ENCODE measurements at regions not wholly inside any gene's neighbourhood (a gene's known extent, or its start where the extent isn't known, plus 50 kb on each side); places are given as distances from the start of the nearest gene placed in this dataset.

DNA sequence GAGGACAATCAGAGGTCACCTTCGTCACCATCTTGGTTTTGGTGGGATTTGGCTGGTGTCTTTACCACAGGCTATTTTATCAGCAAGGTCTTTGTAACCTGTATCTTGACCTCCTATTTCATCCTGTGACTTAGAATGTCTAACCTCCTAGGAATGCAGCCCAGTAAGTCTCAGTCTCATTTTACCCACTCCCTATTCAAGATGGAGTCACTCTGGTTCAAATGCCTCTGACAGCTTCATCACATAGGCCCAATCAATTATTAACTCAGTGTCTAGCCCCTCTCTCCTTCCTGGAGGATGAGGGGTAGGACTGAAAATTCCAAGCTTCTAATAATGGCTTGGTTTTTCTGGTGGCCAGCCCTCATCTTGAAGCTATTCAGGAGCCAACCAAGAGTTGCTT is 111.4 kb upstream of the NAP1L1 start (continued):
- no peak for TF ChIP-seq ZFP36 (IDR thresholded peaks at IDR 0.05; ENCODE audit: borderline replicate concordance, low read depth, low read length, partially characterized antibody)

DNA sequence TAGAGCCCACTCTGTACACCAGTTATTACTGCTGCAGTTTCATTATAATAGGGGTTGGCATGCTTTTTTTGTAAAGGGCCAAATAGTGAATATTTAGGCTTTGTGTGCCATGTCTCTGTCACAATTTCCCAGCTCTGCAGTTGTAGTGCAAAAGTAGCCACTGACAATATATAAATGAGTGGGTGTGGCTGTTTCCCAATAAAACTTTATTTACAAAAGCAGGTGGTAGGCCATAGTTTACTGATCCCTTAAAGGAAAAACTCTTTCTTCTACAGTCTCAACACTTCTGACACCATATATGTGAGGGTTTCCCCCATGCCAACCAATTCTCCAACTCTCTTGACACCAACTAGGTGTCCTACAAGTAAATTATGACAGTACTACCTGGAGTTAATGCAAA is 110.2 kb upstream of the NAP1L1 start:
- H2AFZ ChIP-seq (ENCODE audit: low read length), result no peak overlapping the region
- peaks cover 25% of the 10 kb centered on the region for H3K9me3 ChIP-seq (ENCODE audit: low read length)
- no peaks in the 10 kb centered on the region for H3K79me2 ChIP-seq (ENCODE audit: insufficient read depth, low read length)
- in situ Hi-C loops (cut with HindIII; ENCODE audit: extremely low pct_ligation_motif_present, low pct_unique_long_range_greater_than_20kb), result no loop called here
- intact Hi-C loops (cut with micrococcal nuclease; ENCODE audit: unreplicated experiment), result no loop called here
- no peaks in the 10 kb centered on the region for H4K20me1 ChIP-seq (ENCODE audit: insufficient read depth, low read length)
- no peaks in the 10 kb centered on the region for H3K36me3 ChIP-seq (replicated peaks in 1 of 2; ENCODE audit: control insufficient read depth in 1 of 2, insufficient read depth in 2 of 2, low read length in 2 of 2)
- ATAC-seq, result no peak
- POLR2A ChIA-PET, result no interaction called here
- H3K9ac ChIP-seq (ENCODE audit: insufficient read depth, low read depth, low read length), result no peak overlapping the region
- H3K4me3 ChIP-seq (replicated peaks in 1 of 3; ENCODE audit: insufficient read depth in 1 of 3, low read depth in 2 of 3, low read length in 3 of 3), result no peak overlapping the region
- no peak overlapping the region for H3K4me2 ChIP-seq (ENCODE audit: low read depth, low read length)
- CTCF ChIA-PET (ENCODE audit: low intra/inter-chr PET ratio, low total read pairs), result no interaction called here
- no peaks in the 10 kb centered on the region; a peak in 1 of 5 replicates for H3K27me3 ChIP-seq (ENCODE audit: control insufficient read depth in 1 of 2, insufficient read depth in 2 of 2, low read length in 2 of 2)
- no peaks in the 10 kb centered on the region for H3K4me1 ChIP-seq (ENCODE audit: insufficient read depth, low read length)
- no TSS peak for BruUV-seq (replicated peaks)
- H3K27ac ChIP-seq (ENCODE audit: extremely low read length, insufficient read depth, low read length), result no peak overlapping the region
- no peak for DNase-seq (ENCODE audit: low spot score)
- no peak for FAIRE-seq
- TF ChIP-seq HDAC1 (CRISPR knock-in tag; IDR thresholded peaks at IDR 0.05), result no peak
- no peak for TF ChIP-seq ZNF720 (CRISPR knock-in tag; IDR thresholded peaks at IDR 0.05)
- TF ChIP-seq, protein P1, sequence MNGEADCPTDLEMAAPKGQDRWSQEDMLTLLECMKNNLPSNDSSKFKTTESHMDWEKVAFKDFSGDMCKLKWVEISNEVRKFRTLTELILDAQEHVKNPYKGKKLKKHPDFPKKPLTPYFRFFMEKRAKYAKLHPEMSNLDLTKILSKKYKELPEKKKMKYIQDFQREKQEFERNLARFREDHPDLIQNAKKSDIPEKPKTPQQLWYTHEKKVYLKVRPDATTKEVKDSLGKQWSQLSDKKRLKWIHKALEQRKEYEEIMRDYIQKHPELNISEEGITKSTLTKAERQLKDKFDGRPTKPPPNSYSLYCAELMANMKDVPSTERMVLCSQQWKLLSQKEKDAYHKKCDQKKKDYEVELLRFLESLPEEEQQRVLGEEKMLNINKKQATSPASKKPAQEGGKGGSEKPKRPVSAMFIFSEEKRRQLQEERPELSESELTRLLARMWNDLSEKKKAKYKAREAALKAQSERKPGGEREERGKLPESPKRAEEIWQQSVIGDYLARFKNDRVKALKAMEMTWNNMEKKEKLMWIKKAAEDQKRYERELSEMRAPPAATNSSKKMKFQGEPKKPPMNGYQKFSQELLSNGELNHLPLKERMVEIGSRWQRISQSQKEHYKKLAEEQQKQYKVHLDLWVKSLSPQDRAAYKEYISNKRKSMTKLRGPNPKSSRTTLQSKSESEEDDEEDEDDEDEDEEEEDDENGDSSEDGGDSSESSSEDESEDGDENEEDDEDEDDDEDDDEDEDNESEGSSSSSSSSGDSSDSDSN (CRISPR knock-in tag; IDR thresholded peaks at IDR 0.05), result no peak
- no peak for TF ChIP-seq ZNF274 (CRISPR knock-in tag; IDR thresholded peaks at IDR 0.05)
- TF ChIP-seq ZSCAN22 (CRISPR knock-in tag; IDR thresholded peaks at IDR 0.05), result no peak
- no peak for TF ChIP-seq MEIS2 (CRISPR knock-in tag; IDR thresholded peaks at IDR 0.05)
- no peak for TF ChIP-seq ZNF577 (CRISPR knock-in tag; IDR thresholded peaks at IDR 0.05; ENCODE audit: borderline replicate concordance, low read depth)
- no peak for TF ChIP-seq ZNF296 (CRISPR knock-in tag; conservative IDR thresholded peaks at IDR 0.05)
- TF ChIP-seq, protein P2, sequence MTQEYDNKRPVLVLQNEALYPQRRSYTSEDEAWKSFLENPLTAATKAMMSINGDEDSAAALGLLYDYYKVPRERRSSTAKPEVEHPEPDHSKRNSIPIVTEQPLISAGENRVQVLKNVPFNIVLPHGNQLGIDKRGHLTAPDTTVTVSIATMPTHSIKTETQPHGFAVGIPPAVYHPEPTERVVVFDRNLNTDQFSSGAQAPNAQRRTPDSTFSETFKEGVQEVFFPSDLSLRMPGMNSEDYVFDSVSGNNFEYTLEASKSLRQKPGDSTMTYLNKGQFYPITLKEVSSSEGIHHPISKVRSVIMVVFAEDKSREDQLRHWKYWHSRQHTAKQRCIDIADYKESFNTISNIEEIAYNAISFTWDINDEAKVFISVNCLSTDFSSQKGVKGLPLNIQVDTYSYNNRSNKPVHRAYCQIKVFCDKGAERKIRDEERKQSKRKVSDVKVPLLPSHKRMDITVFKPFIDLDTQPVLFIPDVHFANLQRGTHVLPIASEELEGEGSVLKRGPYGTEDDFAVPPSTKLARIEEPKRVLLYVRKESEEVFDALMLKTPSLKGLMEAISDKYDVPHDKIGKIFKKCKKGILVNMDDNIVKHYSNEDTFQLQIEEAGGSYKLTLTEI (CRISPR knock-in tag; conservative IDR thresholded peaks at IDR 0.05), result no peak
- no peak for TF ChIP-seq NFE2L2 (IDR thresholded peaks at IDR 0.05; ENCODE audit: low read length)
- no peak for TF ChIP-seq HHEX (CRISPR knock-in tag; IDR thresholded peaks at IDR 0.05)
- no peak for TF ChIP-seq ZNF772 (CRISPR knock-in tag; IDR thresholded peaks at IDR 0.05)
- TF ChIP-seq ZFAT (CRISPR knock-in tag; conservative IDR thresholded peaks at IDR 0.05), result no peak
- TF ChIP-seq FOXJ3 (CRISPR knock-in tag; IDR thresholded peaks at IDR 0.05; ENCODE audit: borderline replicate concordance), result no peak
- TF ChIP-seq HNRNPK (IDR thresholded peaks at IDR 0.05; ENCODE audit: low read depth, low read length, poor library complexity, severe bottlenecking), result no peak
- no peak for TF ChIP-seq CBX5 (CRISPR knock-in tag; IDR thresholded peaks at IDR 0.05; ENCODE audit: borderline replicate concordance)
- TF ChIP-seq ZNF891 (CRISPR knock-in tag; IDR thresholded peaks at IDR 0.05), result no peak
- TF ChIP-seq, protein P3, sequence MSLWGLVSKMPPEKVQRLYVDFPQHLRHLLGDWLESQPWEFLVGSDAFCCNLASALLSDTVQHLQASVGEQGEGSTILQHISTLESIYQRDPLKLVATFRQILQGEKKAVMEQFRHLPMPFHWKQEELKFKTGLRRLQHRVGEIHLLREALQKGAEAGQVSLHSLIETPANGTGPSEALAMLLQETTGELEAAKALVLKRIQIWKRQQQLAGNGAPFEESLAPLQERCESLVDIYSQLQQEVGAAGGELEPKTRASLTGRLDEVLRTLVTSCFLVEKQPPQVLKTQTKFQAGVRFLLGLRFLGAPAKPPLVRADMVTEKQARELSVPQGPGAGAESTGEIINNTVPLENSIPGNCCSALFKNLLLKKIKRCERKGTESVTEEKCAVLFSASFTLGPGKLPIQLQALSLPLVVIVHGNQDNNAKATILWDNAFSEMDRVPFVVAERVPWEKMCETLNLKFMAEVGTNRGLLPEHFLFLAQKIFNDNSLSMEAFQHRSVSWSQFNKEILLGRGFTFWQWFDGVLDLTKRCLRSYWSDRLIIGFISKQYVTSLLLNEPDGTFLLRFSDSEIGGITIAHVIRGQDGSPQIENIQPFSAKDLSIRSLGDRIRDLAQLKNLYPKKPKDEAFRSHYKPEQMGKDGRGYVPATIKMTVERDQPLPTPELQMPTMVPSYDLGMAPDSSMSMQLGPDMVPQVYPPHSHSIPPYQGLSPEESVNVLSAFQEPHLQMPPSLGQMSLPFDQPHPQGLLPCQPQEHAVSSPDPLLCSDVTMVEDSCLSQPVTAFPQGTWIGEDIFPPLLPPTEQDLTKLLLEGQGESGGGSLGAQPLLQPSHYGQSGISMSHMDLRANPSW (CRISPR knock-in tag; IDR thresholded peaks at IDR 0.05; ENCODE audit: borderline replicate concordance), result no peak
